Amniotic stem cell (primary cell): ENCODE measurements at regions not wholly inside any gene's neighbourhood (a gene's known extent, or its start where the extent isn't known, plus 50 kb on each side); places are given as distances from the start of the nearest gene placed in this dataset.

Experiments used
- DNase-seq: peaks from one replicate; lab custom pipeline; 2025; lab: John Stamatoyannopoulos, UW

GRCh38 chr11:92384358-92384757 lies 159.7 kb downstream of the FAT3 start:
- DNase-seq = no peak

GRCh38 chr11:92384802-92385201 lies 160.2 kb downstream of the FAT3 start:
- no peak for DNase-seq

- no peak for DNase-seq
These were observed 162.0 kb downstream of the FAT3 start for GRCh38 chr11:92386577-92386976.

GRCh38 chr11:92387859-92388258 lies 163.2 kb downstream of the FAT3 start:
- DNase-seq = no peak

- DNase-seq = no peak
These were observed 163.8 kb downstream of the FAT3 start for GRCh38 chr11:92388380-92388779.

- no peak for DNase-seq
These were observed 166.2 kb downstream of the FAT3 start for GRCh38 chr11:92390783-92391182.

- no peak for DNase-seq
These were observed 166.7 kb downstream of the FAT3 start for GRCh38 chr11:92391364-92391763.

- no peak for DNase-seq
These were observed 167.2 kb downstream of the FAT3 start for GRCh38 chr11:92391808-92392207.

- no peak for DNase-seq
These were observed 168.6 kb downstream of the FAT3 start for GRCh38 chr11:92393218-92393617.

- no peak for DNase-seq
These were observed 171.5 kb downstream of the FAT3 start for GRCh38 chr11:92396133-92396532.

- DNase-seq = no peak
These were observed 172.7 kb downstream of the FAT3 start for GRCh38 chr11:92397221-92397755.

GRCh38 chr11:92399705-92400104 lies 175.1 kb downstream of the FAT3 start:
- no peak for DNase-seq

GRCh38 chr11:92401520-92401919 lies 176.9 kb downstream of the FAT3 start:
- no peak for DNase-seq

GRCh38 chr11:92406472-92406871 lies 181.9 kb downstream of the FAT3 start:
- no peak for DNase-seq

GRCh38 chr11:92409355-92409754 lies 184.7 kb downstream of the FAT3 start:
- DNase-seq = no peak

GRCh38 chr11:92409956-92410355 lies 185.3 kb downstream of the FAT3 start:
- DNase-seq = no peak

GRCh38 chr11:92410526-92410925 lies 185.9 kb downstream of the FAT3 start:
- no peak for DNase-seq

- DNase-seq = no peak
These were observed 186.8 kb downstream of the FAT3 start for GRCh38 chr11:92411431-92411830.

GRCh38 chr11:92413757-92414513 lies 189.3 kb downstream of the FAT3 start:
- no peak for DNase-seq

- DNase-seq = no peak
These were observed 192.5 kb downstream of the FAT3 start for GRCh38 chr11:92416971-92417725.

- no peak for DNase-seq
These were observed 198.8 kb downstream of the FAT3 start for GRCh38 chr11:92423115-92424034.

- no peak for DNase-seq
These were observed 199.7 kb downstream of the FAT3 start for GRCh38 chr11:92424281-92424680.
